Activated CD4-positive, alpha-beta memory T cell treated with anti-CD3 and anti-CD28 coated beads, Interleukin-2, amount 10 ng/mL, durations not matched to agents 7 days and 5 days (primary cell): ENCODE measurements at regions not wholly inside any gene's neighbourhood (a gene's known extent, or its start where the extent isn't known, plus 50 kb on each side); places are given as distances from the start of the nearest gene placed in this dataset.

Experiments used
- CTCF ChIA-PET: fragments of 350-600 bp; sonication (Branson Sonifier 250); formaldehyde crosslinking; loops from one replicate; lab custom pipeline; 2021; ENCODE audit warnings: antibody characterized with exemption, inconsistent platforms; lab: Charles Lee
- POLR2A ChIA-PET: fragments of 350-600 bp; sonication (Branson Sonifier 250); formaldehyde crosslinking; loops from one replicate; lab custom pipeline; 2021; ENCODE audit warnings: antibody characterized with exemption; lab: Charles Lee
- DNase-seq: peaks from one replicate; pipeline ENCODE4 v3.0.0-alpha.2; 2020
- H3K27ac Mint-ChIP-seq: one replicate; pipeline ENCODE4 v1.8.0; 2021; ENCODE audit warnings: mild to moderate bottlenecking, mixed read lengths
- H3K27me3 Mint-ChIP-seq: one replicate; pipeline ENCODE4 v1.8.0; 2021; ENCODE audit warnings: mixed read lengths
- H3K36me3 Mint-ChIP-seq: one replicate; pipeline ENCODE4 v1.8.0; 2021; ENCODE audit warnings: low read depth, mixed read lengths
- H3K4me1 Mint-ChIP-seq: one replicate; pipeline ENCODE4 v1.8.0; 2021; ENCODE audit warnings: mixed read lengths
- H3K4me3 Mint-ChIP-seq: one replicate; pipeline ENCODE4 v1.8.0; 2021; ENCODE audit warnings: mild to moderate bottlenecking, mixed read lengths
- H3K9me3 Mint-ChIP-seq: one replicate; pipeline ENCODE4 v1.8.0; 2021; ENCODE audit warnings: mixed read lengths

GRCh38 chr11:23124996-23125395 lies 264.7 kb upstream of the CCDC179 start:
- Mint-ChIP-seq H3K4me1 (no peaks in the 10 kb centered on the region), H3K9me3 (peaks cover 3% of the 10 kb centered on the region), H3K36me3 (no peaks in the 10 kb centered on the region), H3K4me3 (no peak overlapping the region), H3K27ac (no peak overlapping the region), H3K27me3 (no peaks in the 10 kb centered on the region)
- ChIA-PET CTCF (no interaction called here), POLR2A (no interaction called here)
- DNase-seq = no peak

GRCh38 chr11:23127706-23128105 lies 267.4 kb upstream of the CCDC179 start:
- Mint-ChIP-seq H3K27me3 (no peaks in the 10 kb centered on the region), H3K36me3 (no peaks in the 10 kb centered on the region), H3K9me3 (peaks cover 6% of the 10 kb centered on the region), H3K4me3 (no peak overlapping the region), H3K27ac (no peak overlapping the region), H3K4me1 (no peaks in the 10 kb centered on the region)
- ChIA-PET POLR2A (no interaction called here), CTCF (interaction anchor here (1.3 kb wide), 1 partner anchor 14 kb away, joined by 3 read pairs; no protein-coding TSS in a partner anchor)
- no peak for DNase-seq

DNA sequence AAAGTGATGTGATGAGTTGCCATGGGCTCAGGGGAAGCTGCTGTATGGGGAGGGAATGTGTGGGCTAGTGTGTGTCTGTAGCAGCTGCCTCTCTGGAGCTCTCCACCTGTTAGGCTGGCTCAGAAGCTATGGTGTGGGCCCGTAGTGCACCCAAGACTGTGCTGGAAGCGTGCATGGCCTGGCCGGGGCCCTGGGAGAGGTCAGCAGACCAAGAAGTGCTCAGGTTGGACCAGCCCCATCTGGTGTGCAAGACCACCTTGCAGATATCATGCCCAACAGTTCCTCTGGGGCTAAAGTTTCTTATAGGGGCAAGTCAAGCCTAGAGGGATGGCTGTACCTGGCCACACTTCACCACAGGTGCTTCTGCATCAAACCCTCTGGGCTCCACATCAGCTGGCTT lies 274.4 kb upstream of the CCDC179 start:
- H3K27ac Mint-ChIP-seq = no peak overlapping the region
- H3K36me3 Mint-ChIP-seq = no peaks in the 10 kb centered on the region
- H3K9me3 Mint-ChIP-seq = peaks cover 12% of the 10 kb centered on the region
- POLR2A ChIA-PET = no interaction called here
- H3K27me3 Mint-ChIP-seq = no peaks in the 10 kb centered on the region
- DNase-seq = no peak
- no peak overlapping the region for H3K4me3 Mint-ChIP-seq
- H3K4me1 Mint-ChIP-seq = no peaks in the 10 kb centered on the region
- CTCF ChIA-PET = no interaction called here

GRCh38 chr11:23138761-23139160 lies 278.5 kb upstream of the CCDC179 start:
- Mint-ChIP-seq H3K9me3 (peaks cover 4% of the 10 kb centered on the region), H3K27me3 (no peaks in the 10 kb centered on the region), H3K4me3 (no peak overlapping the region), H3K27ac (no peak overlapping the region), H3K36me3 (no peaks in the 10 kb centered on the region), H3K4me1 (no peaks in the 10 kb centered on the region)
- CTCF ChIA-PET = no interaction called here
- POLR2A ChIA-PET = no interaction called here
- DNase-seq = no peak

GRCh38 chr11:23143022-23143421 lies 282.7 kb upstream of the CCDC179 start:
- no peaks in the 10 kb centered on the region for H3K9me3 Mint-ChIP-seq
- H3K27me3 Mint-ChIP-seq = no peaks in the 10 kb centered on the region
- H3K27ac Mint-ChIP-seq = no peak overlapping the region
- H3K36me3 Mint-ChIP-seq = no peaks in the 10 kb centered on the region
- no peak overlapping the region for H3K4me3 Mint-ChIP-seq
- ChIA-PET POLR2A (no interaction called here), CTCF (no interaction called here)
- H3K4me1 Mint-ChIP-seq = no peaks in the 10 kb centered on the region
- no peak for DNase-seq

- ChIA-PET POLR2A (no interaction called here), CTCF (no interaction called here)
- H3K9me3 Mint-ChIP-seq = no peaks in the 10 kb centered on the region
- no peak for DNase-seq
- H3K4me1 Mint-ChIP-seq = no peaks in the 10 kb centered on the region
- no peak overlapping the region for H3K27ac Mint-ChIP-seq
- no peaks in the 10 kb centered on the region for H3K36me3 Mint-ChIP-seq
- H3K4me3 Mint-ChIP-seq = no peak overlapping the region
- H3K27me3 Mint-ChIP-seq = no peaks in the 10 kb centered on the region
Observed at GRCh38 chr11:23151819-23152218, 291.5 kb upstream of the CCDC179 start.

GRCh38 chr11:23155503-23155902 lies 295.2 kb upstream of the CCDC179 start:
- H3K27ac Mint-ChIP-seq = no peak overlapping the region
- H3K36me3 Mint-ChIP-seq = no peaks in the 10 kb centered on the region
- ChIA-PET CTCF (no interaction called here), POLR2A (no interaction called here)
- H3K4me1 Mint-ChIP-seq = no peaks in the 10 kb centered on the region
- H3K4me3 Mint-ChIP-seq = no peak overlapping the region
- H3K27me3 Mint-ChIP-seq = no peaks in the 10 kb centered on the region
- peaks cover 3% of the 10 kb centered on the region for H3K9me3 Mint-ChIP-seq
- DNase-seq = no peak

- POLR2A ChIA-PET = no interaction called here
Observed at GRCh38 chr11:23164022-23164421, 303.7 kb upstream of the CCDC179 start.

GRCh38 chr11:23166376-23166775 lies 306.1 kb upstream of the CCDC179 start:
- no peak for DNase-seq
- POLR2A ChIA-PET = no interaction called here
- Mint-ChIP-seq H3K27me3 (no peaks in the 10 kb centered on the region), H3K9me3 (no peaks in the 10 kb centered on the region), H3K36me3 (no peaks in the 10 kb centered on the region), H3K4me3 (no peak overlapping the region), H3K27ac (no peak overlapping the region), H3K4me1 (no peaks in the 10 kb centered on the region)
- CTCF ChIA-PET = no interaction called here

More at GRCh38 chr11:23164022-23164421, 303.7 kb upstream of the CCDC179 start:
- no peak overlapping the region for H3K27ac Mint-ChIP-seq
- no peaks in the 10 kb centered on the region for H3K9me3 Mint-ChIP-seq
- no peaks in the 10 kb centered on the region for H3K36me3 Mint-ChIP-seq
- CTCF ChIA-PET = no interaction called here
- H3K4me1 Mint-ChIP-seq = no peaks in the 10 kb centered on the region
- DNase-seq = no peak
- H3K27me3 Mint-ChIP-seq = no peaks in the 10 kb centered on the region
- no peak overlapping the region for H3K4me3 Mint-ChIP-seq

DNA sequence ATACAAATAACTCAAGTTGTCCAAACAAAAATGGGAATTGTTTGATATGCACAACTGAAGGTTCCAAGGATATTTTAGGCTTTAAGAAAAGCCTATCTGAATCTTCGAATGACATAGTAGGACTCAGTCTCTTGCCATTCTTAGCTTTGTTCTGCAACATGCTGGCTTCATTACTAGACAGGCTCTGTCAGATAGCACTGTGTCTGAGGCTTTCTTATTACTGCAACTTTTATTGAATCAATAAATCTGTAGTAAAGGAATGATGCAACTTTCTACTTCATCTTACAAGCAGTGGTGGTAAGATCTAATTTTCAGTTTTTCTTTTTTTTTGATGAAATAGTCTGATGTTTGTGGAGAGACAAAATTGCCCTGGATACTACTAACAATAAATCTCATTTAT lies 319.3 kb upstream of the CCDC179 start:
- Mint-ChIP-seq H3K27me3 (no peaks in the 10 kb centered on the region), H3K9me3 (peaks cover 5% of the 10 kb centered on the region), H3K4me3 (no peak overlapping the region), H3K36me3 (no peaks in the 10 kb centered on the region), H3K27ac (no peak overlapping the region), H3K4me1 (no peaks in the 10 kb centered on the region)
- DNase-seq = no peak
- ChIA-PET POLR2A (no interaction called here), CTCF (no interaction called here)

DNA sequence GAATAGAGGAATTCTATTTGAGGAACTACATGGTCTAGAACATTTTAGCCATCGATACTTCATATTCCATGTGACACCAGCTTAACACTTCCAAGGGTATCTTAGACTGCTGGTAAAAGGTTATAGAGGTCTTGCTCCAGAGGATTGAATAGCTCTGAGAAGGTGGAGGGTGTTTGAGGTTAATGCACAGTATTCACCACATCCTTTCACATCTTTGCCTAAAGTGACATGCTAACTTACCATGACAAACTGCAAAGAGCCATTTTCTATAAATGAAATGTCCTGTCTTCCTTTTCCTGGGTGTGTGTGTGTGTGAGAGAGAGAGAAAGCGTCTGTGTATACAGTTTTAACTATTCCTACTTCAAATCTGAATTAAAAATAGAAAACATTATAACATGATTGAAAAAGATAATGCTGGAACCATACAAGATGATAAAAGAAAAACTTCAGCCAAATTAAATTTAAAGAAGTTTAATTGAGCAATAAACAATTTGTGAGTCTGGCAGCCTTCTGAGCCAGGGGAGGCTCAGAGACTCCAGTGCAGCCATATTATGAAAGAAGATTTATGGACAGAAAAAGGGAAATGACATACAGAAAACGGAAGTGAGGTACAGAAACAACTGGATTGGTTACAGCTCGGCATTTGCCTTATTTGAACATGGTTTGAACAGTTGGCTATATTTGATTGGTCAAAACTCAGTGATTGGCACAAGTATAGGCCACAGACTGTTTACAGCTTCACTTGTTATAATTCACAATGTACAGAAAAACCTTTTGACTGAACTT lies 320.9 kb upstream of the CCDC179 start:
- no peak overlapping the region for H3K27ac Mint-ChIP-seq
- H3K9me3 Mint-ChIP-seq = peaks cover 5% of the 10 kb centered on the region
- POLR2A ChIA-PET = no interaction called here
- no peaks in the 10 kb centered on the region for H3K36me3 Mint-ChIP-seq
- no peaks in the 10 kb centered on the region for H3K27me3 Mint-ChIP-seq
- H3K4me1 Mint-ChIP-seq = no peaks in the 10 kb centered on the region
- no peak for DNase-seq
- CTCF ChIA-PET = no interaction called here
- no peak overlapping the region for H3K4me3 Mint-ChIP-seq

- Mint-ChIP-seq H3K4me3 (no peak overlapping the region), H3K36me3 (no peaks in the 10 kb centered on the region), H3K4me1 (no peaks in the 10 kb centered on the region), H3K9me3 (no peaks in the 10 kb centered on the region), H3K27ac (no peak overlapping the region), H3K27me3 (no peaks in the 10 kb centered on the region)
- ChIA-PET POLR2A (no interaction called here), CTCF (no interaction called here)
- no peak for DNase-seq
Observed at GRCh38 chr11:23192256-23192655, 332.0 kb upstream of the CCDC179 start.

GRCh38 chr11:23201936-23202522 lies 341.8 kb upstream of the CCDC179 start:
- ChIA-PET CTCF (no interaction called here), POLR2A (no interaction called here)
- peaks cover 11% of the 10 kb centered on the region for H3K9me3 Mint-ChIP-seq
- no peaks in the 10 kb centered on the region for H3K4me1 Mint-ChIP-seq
- DNase-seq = no peak
- H3K36me3 Mint-ChIP-seq = no peaks in the 10 kb centered on the region
- H3K27me3 Mint-ChIP-seq = no peaks in the 10 kb centered on the region
- no peak overlapping the region for H3K4me3 Mint-ChIP-seq
- no peak overlapping the region for H3K27ac Mint-ChIP-seq

DNA sequence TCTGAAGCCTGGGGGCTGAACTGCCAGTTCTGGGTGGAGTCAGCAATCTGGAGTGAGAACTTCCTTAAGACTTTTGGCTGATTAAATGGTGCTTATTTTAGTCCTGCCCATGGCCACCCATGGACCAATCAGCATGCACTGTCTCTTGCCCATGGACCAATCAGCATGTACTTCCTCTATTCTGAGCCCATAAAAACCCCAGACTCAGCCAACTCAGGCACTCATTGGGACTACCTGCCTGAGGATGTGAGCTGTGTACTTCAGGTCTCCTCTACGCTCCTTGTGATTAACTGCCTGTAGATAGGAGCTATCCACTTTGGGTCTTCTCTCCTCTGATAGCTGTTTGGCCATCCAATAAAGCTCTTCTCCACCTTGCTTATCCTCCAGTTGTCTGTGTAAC lies 342.3 kb upstream of the CCDC179 start:
- CTCF ChIA-PET = no interaction called here

More for the DNA sequence above, 342.3 kb upstream of the CCDC179 start:
- DNase-seq = no peak
- no peak overlapping the region for H3K27ac Mint-ChIP-seq
- peaks cover 11% of the 10 kb centered on the region for H3K9me3 Mint-ChIP-seq
- H3K36me3 Mint-ChIP-seq = no peaks in the 10 kb centered on the region
- H3K27me3 Mint-ChIP-seq = no peaks in the 10 kb centered on the region
- H3K4me3 Mint-ChIP-seq = no peak overlapping the region
- no peaks in the 10 kb centered on the region for H3K4me1 Mint-ChIP-seq
- POLR2A ChIA-PET = no interaction called here
